ENCODE measurements at regions not wholly inside any gene's neighbourhood (a gene's known extent, or its start where the extent isn't known, plus 50 kb on each side); places are given as distances from the start of the nearest gene placed in this dataset.

DNA sequence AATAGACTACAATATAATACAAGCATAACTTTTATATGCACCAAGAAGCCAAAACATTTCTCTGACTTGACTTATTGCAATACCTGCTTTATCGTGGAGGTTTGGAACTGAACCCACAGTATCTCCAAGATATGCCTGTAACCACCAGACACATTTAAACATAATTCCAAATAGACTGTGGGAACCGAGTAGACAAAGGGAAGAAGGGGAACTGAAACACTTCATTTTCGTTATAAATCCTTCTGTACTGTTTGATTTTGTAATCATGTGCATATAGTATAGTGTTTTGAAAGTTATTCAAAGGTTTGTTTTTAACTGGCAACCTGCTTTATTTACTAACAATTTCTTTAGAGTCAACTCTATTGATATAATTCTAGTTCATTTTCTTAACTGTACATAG is 154.9 kb upstream of the BEND6 start:
- TF ChIP-seq CTCF (IDR thresholded peaks at IDR 0.05; ENCODE audit: insufficient read depth, low read depth, low read length, missing control alignments), result no peak
- H3K4me3 ChIP-seq (ENCODE audit: low read depth, low read length), result no peak overlapping the region

DNA sequence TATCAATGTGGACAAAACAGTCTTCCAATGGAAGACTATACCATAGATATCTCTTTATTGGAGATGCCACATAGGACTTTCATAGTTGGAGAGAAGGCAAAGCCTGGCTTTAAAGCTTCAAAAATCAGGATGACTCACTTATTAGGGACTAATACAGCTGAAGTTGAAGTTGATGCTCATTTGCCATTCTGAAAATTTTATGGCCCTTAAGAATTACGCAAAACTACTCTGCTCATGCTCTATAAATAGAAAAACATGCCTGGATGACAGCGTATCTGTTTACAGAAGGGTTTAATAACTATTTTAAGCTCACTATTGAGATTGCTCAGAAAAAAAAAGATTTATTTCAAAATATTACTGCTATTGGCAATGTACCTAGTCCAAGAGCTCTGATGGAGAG is 155.5 kb upstream of the DST start:
- DNase-seq (ENCODE audit: low read depth), result no peak
- TF ChIP-seq CTCF (IDR thresholded peaks at IDR 0.05; ENCODE audit: insufficient read depth, low read depth, low read length, missing control alignments), result no peak
- H3K4me3 ChIP-seq (ENCODE audit: low read depth, low read length), result no peak overlapping the region

More for the DNA sequence above, 154.9 kb upstream of the BEND6 start:
- no peak for DNase-seq (ENCODE audit: low read depth)

GRCh38 chr6:56796196-56796532 is 153.5 kb upstream of the DST start:
- no peak for DNase-seq (ENCODE audit: low read depth)
- no peak for TF ChIP-seq CTCF (IDR thresholded peaks at IDR 0.05; ENCODE audit: insufficient read depth, low read depth, low read length, missing control alignments)
- peak overlapping the region; percentile 23 for H3K4me3 ChIP-seq (ENCODE audit: low read depth, low read length)

DNA sequence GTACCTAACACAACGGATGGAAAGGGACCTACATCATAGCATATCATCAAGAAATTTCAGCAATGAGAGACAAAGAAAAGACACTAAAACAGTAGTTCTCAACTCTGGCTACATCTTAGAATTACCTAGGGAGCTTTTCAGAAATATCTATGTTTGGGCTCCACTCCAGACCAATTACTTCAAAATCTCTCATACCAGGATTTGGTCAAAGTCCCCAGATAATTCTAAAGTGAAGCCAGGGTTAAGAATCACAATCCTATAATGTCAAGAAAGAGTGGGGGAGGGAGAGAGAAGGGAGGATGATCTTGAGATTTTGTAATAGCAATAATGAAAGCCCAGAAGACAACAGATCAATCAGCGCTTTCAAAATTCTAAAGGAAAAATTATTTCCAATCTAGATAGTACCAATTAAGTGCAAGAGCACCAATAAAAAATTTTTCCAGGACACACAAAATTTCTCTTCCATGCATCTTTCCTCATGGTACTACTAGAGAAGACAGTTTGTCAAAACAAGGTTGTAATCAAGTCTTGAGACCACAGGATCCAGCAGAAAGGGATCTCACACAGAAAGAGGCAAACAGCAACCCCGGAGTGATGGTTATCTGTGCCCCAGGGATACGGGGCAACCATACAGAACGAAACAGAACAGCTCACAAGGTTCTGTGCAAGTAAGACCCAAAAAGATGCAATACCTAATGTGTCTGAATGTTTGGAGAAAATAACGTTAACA is 152.9 kb upstream of the DST start:
- no peak for DNase-seq (ENCODE audit: low read depth)

DNA sequence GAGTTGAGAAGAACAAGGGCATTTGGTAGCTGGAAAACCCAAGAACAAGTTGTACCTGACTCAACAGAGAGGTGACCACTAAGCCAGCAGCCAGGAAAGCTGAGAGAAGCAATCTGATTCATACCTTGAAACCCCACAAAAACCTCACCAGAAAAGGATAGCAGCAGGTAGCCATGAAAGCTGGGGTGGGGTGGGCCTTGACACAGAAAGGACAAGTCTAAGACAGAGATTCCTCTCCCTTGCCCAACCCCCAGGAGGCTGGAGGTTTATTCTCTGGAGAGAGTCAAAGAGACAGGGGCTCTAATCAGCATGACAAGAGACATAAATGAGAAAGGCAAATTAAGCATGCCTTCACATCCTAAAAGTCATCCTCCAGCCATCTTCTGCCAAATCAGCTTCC is 151.7 kb upstream of the DST start:
- DNase-seq (ENCODE audit: low read depth), result peak; percentile 77
- no peak overlapping the region for H3K4me3 ChIP-seq (ENCODE audit: low read depth, low read length)
- TF ChIP-seq CTCF (IDR thresholded peaks at IDR 0.05; ENCODE audit: insufficient read depth, low read depth, low read length, missing control alignments), result no peak

More for the DNA sequence above, 152.9 kb upstream of the DST start:
- TF ChIP-seq CTCF (IDR thresholded peaks at IDR 0.05; ENCODE audit: insufficient read depth, low read depth, low read length, missing control alignments), result no peak
- peak overlapping the region; percentile 23 for H3K4me3 ChIP-seq (ENCODE audit: low read depth, low read length)

DNA sequence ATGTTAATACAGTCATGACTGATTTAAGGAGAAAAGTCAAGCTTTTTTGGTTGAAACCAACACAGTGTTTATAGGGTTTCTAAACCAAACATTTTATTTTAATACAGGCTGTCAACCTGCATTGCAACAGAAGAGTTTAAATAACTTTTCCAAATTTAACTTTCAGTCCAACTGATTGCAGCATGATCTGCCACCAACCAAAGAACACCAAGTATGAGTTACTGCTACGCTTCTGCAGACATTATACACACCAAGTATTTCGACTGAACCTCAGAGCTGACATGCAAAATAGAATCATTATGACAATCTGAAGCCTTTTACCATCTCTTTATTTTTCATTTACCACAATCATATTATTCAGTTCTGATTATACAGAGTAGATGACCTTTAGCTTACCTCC is 151.2 kb upstream of the DST start:
- TF ChIP-seq CTCF (IDR thresholded peaks at IDR 0.05; ENCODE audit: insufficient read depth, low read depth, low read length, missing control alignments), result no peak
- no peak overlapping the region for H3K4me3 ChIP-seq (ENCODE audit: low read depth, low read length)
- peak; percentile 46 for DNase-seq (ENCODE audit: low read depth)

DNA sequence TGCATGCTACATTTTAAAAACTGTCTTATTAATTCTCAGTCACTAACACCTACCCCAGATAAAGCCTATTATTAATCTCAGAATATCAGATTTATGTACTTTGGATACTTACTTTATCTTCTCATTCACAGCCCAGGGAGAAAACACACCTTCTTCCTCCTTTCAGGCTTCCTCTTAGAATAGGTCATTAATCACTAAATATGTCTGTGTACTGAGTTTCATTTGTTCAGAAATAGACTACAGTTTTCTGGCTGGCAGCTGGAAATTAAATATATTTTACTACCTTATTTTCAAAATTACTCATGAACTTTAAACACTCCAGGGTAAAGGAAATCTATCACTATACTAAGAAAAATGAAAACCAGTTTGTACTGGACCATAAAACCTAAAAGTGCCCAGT is 147.7 kb upstream of the DST start:
- DNase-seq (ENCODE audit: low read depth), result no peak
- TF ChIP-seq CTCF (IDR thresholded peaks at IDR 0.05; ENCODE audit: insufficient read depth, low read depth, low read length, missing control alignments), result no peak
- no peak overlapping the region for H3K4me3 ChIP-seq (ENCODE audit: low read depth, low read length)
